ENCODE measurements at regions not wholly inside any gene's neighbourhood (a gene's known extent, or its start where the extent isn't known, plus 50 kb on each side); places are given as distances from the start of the nearest gene placed in this dataset.
"Not testable (repeated sequence)": the region's sequence is repeated elsewhere in the genome, so short reads cannot be mapped to it uniquely, and the experiment has no call there.

GRCh38 chr3:178202194-178202593 lies 334.0 kb upstream of the KCNMB2 start:
- no peak for DNase-seq

DNA sequence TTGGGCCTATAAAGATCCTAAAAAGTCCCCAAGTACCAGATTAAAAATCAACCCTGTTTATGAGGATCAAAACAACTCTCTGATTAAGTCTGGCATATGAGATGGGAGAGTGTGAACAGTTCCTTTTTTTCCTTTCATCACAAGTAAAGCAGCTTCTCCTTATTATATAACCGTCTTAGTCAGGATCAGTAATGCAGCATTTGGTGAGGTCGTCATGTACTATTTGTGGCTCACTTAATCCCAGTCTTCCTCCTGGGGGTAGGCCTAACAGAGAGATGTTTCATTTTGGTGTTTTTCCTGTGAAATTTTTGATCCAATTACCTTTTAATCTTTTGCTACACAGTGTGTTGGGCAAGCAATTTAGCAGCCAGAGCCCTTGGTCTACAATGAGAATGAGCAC lies 333.1 kb upstream of the KCNMB2 start:
- no peak for DNase-seq

DNA sequence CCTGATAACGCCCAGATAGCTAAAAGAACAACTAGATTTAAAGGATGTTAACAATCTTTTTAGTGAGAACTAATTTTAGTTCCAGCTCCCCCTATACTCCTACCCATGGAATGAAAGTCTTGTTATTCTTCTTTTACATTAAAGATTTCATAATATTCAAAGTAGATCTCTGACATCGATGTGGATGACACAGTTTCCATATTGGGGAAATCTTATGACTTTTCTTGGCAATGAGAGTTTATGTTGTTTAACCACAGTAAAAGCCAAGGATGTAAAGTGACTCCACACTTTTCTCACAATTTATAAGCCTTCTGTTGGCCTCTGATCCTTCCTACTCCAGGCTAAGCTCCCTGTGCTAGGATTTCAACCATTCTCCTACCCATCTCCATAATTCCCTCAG lies 332.6 kb upstream of the KCNMB2 start:
- no peak for DNase-seq

DNA sequence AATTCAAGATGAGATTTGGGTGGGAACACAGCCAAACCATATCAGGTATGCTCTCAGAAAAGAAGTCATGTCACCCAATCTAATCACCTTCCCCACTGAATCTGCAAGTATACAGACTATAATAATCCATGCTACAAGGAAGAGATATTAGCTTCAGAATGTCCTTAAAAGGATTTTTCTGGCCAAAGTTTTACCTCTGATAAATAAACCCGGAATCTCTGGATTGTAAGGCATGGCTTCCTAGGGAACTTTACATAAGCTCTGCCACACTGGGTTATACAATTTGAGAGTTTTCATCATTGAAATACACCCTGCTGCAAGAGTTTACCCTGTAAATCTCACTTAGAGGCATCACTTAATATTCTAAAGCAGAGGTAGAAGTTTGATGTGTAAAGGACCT lies 330.5 kb upstream of the KCNMB2 start:
- no peak for DNase-seq

DNA sequence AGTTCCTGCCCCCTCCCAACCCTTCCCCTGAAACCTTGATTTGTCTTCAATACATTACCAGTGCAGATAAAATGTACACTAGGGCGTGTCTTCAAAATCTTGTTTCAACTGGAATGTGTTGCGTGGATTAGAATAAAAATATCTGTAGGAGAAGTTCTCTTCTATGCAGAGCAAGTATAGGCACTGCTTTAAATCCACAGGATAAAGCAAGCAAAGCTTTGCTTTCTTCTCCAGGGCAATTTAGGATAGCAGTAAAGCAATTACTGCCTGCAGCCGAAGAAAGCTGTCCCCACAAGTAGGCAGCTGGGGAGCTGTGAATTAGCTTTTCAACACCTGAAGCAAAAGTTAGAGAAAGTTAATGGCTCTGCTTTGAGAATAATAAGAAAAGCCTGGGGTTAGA lies 329.7 kb upstream of the KCNMB2 start:
- no peak for DNase-seq

- DNase-seq, result not testable (repeated sequence)
These were observed 329.1 kb upstream of the KCNMB2 start for GRCh38 chr3:178207161-178207560.

DNA sequence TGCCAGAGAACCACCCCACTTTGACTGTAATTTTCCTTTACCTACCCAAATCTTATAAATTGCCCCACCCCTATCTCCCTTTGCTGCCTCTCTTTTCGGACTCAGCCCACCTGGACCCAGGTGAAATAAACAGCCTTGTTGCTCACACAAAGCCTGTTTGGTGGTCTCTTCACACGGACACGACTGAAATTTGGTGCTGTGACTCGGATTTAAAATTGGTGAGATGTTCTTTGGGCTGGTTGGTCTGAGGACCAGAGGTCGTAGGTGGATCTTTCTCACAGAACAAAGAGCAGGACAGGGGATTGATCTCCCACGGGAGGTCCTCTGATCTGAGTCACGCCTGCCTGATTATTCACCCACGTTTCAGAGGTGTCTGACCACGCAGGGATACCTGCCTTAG lies 328.6 kb upstream of the KCNMB2 start:
- not testable (repeated sequence) for DNase-seq

- DNase-seq, result not testable (repeated sequence)
These were observed 327.1 kb upstream of the KCNMB2 start for GRCh38 chr3:178209116-178209515.

GRCh38 chr3:178209618-178210017 lies 326.6 kb upstream of the KCNMB2 start:
- DNase-seq, result not testable (repeated sequence)

DNA sequence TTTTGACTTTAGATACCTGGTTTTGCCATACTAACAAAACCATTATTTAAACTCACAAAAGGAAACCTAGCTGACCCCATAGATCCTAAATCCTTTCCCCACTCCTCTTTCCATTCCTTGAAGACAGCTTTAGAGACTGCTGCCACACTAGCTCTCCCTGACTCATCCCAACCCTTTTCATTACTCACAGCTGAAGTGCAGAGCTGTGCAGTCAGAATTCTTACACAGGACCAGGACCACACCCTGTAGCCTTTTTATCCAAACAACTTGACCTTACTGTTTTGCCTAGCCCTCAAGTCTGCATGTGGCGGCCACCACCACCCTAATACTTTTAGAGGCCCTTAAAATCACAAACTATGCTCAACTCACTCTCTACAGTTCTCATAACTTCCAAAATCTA lies 325.1 kb upstream of the KCNMB2 start:
- not testable (repeated sequence) for DNase-seq

DNA sequence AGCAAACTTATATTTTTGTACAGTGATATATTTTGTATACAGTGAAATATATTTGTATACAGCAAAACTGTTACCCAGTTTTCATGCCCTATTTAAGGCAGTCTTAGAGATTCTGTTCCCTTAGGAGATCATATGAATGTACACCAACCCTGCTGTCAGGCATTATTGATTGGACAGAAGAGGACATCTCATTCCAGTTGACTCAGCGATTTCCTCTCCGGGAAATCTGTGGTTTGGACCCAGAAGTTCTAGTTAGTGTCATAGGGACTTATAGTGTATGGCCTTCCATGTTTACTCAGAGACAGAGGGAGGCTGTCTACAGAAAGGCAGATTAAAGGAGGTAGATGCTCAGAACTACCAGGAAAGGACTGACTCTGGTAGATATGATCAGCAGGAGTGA lies 318.8 kb upstream of the KCNMB2 start:
- no peak for DNase-seq

GRCh38 chr3:178218231-178218630 lies 318.0 kb upstream of the KCNMB2 start:
- DNase-seq, result no peak

DNA sequence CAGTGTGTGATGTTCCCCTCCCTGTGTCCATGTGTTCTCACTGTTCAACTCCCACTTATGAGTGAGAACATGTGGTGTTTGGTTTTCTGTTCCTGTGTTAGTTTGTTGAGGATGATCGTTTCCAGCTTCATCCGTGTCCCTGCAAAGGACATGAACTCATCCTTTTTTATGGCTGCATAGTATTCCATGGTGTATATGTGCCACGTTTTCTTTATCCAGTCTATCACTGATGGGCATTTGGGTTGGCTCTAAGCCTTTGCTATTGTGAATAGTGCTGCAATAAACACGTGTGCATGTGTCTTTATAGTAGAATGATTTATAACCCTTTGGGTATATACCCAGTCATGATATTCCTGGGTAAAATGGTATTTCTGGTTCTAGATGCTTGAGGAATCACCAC lies 316.6 kb upstream of the KCNMB2 start:
- not testable (repeated sequence) for DNase-seq

DNA sequence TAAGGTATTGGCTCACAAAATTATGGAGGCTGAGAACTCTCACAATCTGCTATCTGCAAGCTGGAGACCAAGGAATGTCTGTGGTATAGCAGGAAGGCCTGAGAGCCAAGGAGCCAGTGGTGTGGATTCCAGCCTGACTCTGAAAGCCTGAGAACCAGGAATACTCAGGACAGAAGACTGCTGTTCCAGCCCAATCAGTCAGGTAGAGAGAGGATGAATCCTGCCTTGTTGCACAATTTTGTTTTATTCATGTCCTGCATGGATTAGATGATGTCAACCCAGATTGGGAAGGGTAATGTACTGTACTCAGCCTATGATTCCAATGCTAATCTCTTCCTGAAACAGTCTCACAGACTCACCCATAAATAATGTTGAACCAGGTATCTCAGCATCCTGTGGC lies 312.4 kb upstream of the KCNMB2 start:
- DNase-seq, result no peak

DNA sequence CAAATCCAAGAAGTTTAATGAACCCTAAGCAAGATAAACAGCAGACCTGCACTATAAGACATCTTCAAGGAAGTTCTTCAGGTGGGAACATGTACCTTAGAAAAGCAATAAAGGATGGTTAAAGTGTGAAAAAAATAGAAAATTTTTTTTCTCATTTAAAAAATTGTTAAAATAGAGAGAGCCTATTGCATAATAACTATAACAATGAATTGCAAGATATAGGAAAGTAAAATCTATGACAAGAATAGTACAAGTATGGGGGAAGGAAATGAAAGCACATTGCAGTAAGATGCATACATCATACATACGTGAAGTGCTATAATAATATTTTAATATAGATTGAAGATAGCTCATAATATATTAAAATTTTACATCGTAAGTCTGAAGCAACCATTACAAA lies 310.1 kb upstream of the KCNMB2 start:
- no peak for DNase-seq

- DNase-seq, result no peak
These were observed 304.6 kb upstream of the KCNMB2 start for GRCh38 chr3:178231645-178232044.

GRCh38 chr3:178233371-178234071 lies 302.7 kb upstream of the KCNMB2 start:
- DNase-seq, result no peak

DNA sequence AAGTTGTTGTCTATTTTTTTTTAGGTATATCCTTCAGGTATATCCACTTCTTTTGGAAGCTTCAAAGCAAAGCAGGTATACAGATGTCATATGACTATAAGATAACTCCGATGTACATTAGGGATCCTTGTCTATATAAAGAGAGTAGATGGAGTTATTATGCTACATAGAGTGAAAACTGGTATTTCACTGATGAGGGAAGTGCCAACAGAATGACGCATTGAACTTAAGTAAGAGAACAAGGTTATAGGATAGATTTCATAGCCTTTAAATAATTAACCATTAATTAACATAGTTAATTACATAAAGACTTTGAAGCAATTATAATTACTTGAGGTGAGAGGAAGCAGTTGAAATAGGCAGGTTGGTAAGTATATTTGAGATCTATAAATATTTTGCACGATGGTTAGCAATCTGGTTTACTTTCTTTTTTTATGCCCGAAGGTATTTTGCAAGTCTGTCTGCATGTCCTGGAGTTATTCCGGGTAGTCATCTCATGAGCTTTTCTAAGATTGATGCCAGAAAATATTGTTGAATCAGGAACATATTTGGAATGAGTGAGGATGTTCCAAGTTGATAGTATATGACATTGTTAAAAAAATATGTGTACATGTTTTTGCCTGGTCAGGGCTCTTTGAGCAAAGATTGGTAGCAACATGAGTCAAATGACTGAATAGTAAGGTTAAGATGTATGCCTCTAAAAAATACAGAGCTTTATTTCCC lies 299.5 kb upstream of the KCNMB2 start:
- DNase-seq, result no peak

- no peak for DNase-seq
These were observed 298.1 kb upstream of the KCNMB2 start for GRCh38 chr3:178238179-178238578.

- DNase-seq, result no peak
These were observed 291.2 kb upstream of the KCNMB2 start for GRCh38 chr3:178244733-178245709.

GRCh38 chr3:178246004-178246403 lies 290.2 kb upstream of the KCNMB2 start:
- DNase-seq, result no peak

- no peak for DNase-seq
These were observed 280.9 kb upstream of the KCNMB2 start for GRCh38 chr3:178255315-178255714.

DNA sequence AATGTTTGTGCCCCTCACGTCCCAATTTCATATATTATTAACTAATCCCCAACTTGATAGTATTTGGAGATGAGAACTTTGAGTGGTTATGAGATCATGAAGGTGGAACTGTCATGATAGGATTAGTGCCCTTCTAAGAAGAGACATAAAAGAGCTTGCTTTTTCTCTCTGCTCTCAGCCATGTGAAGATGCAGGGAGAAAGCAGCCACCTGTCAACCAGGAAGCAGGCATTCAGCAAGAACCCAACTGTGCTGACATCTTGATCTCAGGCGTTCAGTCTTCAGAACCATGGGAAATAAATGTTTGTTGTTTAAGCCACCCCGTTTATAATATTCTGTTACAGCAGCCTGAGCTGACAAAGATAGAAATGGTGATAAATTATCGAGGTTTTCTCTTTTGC lies 278.7 kb upstream of the KCNMB2 start:
- no peak for DNase-seq

Measured in activated CD4-positive, alpha-beta T cell treated with anti-CD3 and anti-CD28 coated beads, Interleukin-2, amount 50 U/mL, for 16 hours (primary cell).